Stomach (tissue), 8 donors: ENCODE measurements at regions not wholly inside any gene's neighbourhood (a gene's known extent, or its start where the extent isn't known, plus 50 kb on each side); places are given as distances from the start of the nearest gene placed in this dataset.

ENCODE experiments used
- DNase-seq, 2 donors: peaks; one replicate each; pipeline versions ENCODE4 v3.0.0 to v3.0.0-alpha.2; 2013 to 2019
- H3K27ac ChIP-seq, 5 donors: fragments of 200-600 bp in 4 of 5; sonication (generic) in 4 of 5; one replicate each; pipeline ENCODE4 v1.5.1; 2013 to 2019; ENCODE audit warnings: mild to moderate bottlenecking in 1 of 5, moderate library complexity in 1 of 5
- H3K27me3 ChIP-seq, 3 donors: fragments of 200-600 bp; sonication (generic); one replicate each; pipeline ENCODE4 v1.5.1; 2017 to 2019; ENCODE audit warnings: mixed run types in 1 of 3
- H3K36me3 ChIP-seq, 4 donors: fragments of 200-600 bp; sonication (generic); 1 replicate in 3 of 4; 2 replicates in 1 of 4; pipeline ENCODE4 v1.5.1; 2016 to 2019
- H3K4me1 ChIP-seq, 4 donors: fragments of 200-600 bp; sonication (generic); one replicate each; pipeline ENCODE4 v1.5.1; 2016 to 2019
- H3K4me3 ChIP-seq, 4 donors: fragments of 200-600 bp; sonication (generic) in 3 of 4; one replicate each; pipeline ENCODE4 v1.5.1; 2016 to 2019; ENCODE audit warnings: mild to moderate bottlenecking in 1 of 4
- H3K9me3 ChIP-seq, 4 donors: fragments of 200-600 bp; sonication (generic); one replicate each; pipeline ENCODE4 v1.5.1; 2016 to 2019
- CTCF ChIP-seq, 7 experiments: fragments of 450-650 bp in 4 of 7; fragments of 200-600 bp in 3 of 7; sonication (generic) in 3 of 7; IDR thresholded peaks; one replicate each; pipeline ENCODE4 v1.5.1; 2016 to 2019; ENCODE audit warnings: antibody characterized with exemption in 7 of 7, control low read depth in 2 of 7, mild to moderate bottlenecking in 1 of 7
- EP300 ChIP-seq: sonication (generic); formaldehyde crosslinking; IDR thresholded peaks from one replicate; pipeline ENCODE4 v1.6.1; 2017; ENCODE audit warnings: antibody characterized with exemption
- POLR2A ChIP-seq, 4 donors: fragments of 450-650 bp; IDR thresholded peaks; one replicate each; pipeline ENCODE4 v1.6.1; 2016; ENCODE audit warnings: antibody characterized with exemption in 4 of 4, control low read depth in 2 of 4, mild to moderate bottlenecking in 1 of 4, moderate library complexity in 1 of 4
- POLR2AphosphoS5 ChIP-seq, 3 donors: sonication (generic); formaldehyde crosslinking; IDR thresholded peaks; one replicate each; pipeline ENCODE4 v1.6.1; 2016; ENCODE audit warnings: antibody characterized with exemption in 3 of 3
- WGBS, 5 donors: extraction: QIAGEN DNeasy Blood & Tissue Kit in 3 of 5; methylation state at CpG; one replicate each; pipeline versions ENCODE4 v1.1.5 to v1.1.7; 2013 to 2018; 5-methylcytosine and 5-hydroxymethylcytosine counted together
- intact Hi-C: fragments of 100-400 bp; cut with DNase I; formaldehyde crosslinking; loops from one replicate; pipeline ENCODE4 v1.15.1; 2023; ENCODE audit warnings: low total_unique reads
- donor health status: healthy with polysubstance abuse.
- donor health status: Bipolar disorder and iron deficiency.
- donor health status: healthy.

DNA sequence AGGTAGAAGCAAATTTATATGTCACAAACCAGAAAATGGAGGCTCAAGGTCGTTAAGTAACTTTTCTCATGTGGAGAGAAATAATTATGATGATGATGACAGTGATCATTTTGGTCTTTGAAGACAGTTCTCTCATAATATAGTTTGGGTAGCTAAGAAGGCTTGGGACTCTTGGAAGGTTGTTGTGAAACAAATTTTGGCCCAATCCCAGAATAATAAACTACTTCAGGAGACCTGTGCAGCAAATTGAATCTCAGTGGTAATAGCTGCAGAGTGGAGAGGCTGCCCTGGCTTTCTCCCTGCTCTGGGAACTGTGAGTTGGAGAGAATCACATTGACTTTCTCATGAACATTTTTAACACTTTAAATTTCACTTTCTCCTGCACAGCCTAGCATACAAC, 217.2 kb upstream of the BOD1L1 start:
- H3K36me3 ChIP-seq = no peaks in the 10 kb centered on the region
- TF ChIP-seq POLR2AphosphoS5 (IDR thresholded peaks at IDR 0.05) (no peak), CTCF (IDR thresholded peaks at IDR 0.05) (no peak), POLR2A (IDR thresholded peaks at IDR 0.05) (no peak), EP300 (no peak)
- DNase-seq = no peak
- no peaks in the 10 kb centered on the region for H3K9me3 ChIP-seq
- no peaks in the 10 kb centered on the region for H3K27me3 ChIP-seq
- 25 to 56% (median 41%) methylated on average over 1 of the region's 1 CpG for WGBS, 5 donors
- no peak overlapping the region for H3K27ac ChIP-seq
- intact Hi-C loops = no loop called here
- H3K4me1 ChIP-seq = no peaks in the 10 kb centered on the region
- no peak overlapping the region for H3K4me3 ChIP-seq

DNA sequence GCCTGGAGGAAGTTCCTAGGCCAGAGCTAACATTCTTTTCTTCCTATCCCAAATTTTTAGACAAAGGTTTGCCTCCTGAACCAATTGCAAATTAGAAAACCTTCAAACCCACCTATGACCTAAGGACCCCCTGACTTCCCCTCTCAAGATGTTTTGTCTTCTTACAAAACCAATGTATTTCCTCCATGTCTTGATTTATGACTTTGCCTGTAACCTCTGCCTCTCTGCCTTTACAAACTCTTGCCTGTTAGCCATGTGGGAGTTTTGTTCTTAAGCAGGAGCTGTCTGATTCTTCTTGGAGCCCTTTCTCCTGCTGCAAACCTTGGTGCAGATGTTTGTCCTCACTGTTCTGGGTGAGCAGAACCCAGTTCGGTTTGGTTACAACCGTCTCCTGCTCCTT, 222.3 kb upstream of the BOD1L1 start:
- no peak for TF ChIP-seq CTCF (IDR thresholded peaks at IDR 0.05)
- Histone ChIP-seq H3K4me1 (no peaks in the 10 kb centered on the region), H3K27me3 (no peaks in the 10 kb centered on the region), H3K36me3 (no peaks in the 10 kb centered on the region), H3K27ac (no peak overlapping the region), H3K9me3 (no peaks in the 10 kb centered on the region), H3K4me3 (no peak overlapping the region)
- peak in 1 of 2 donors; percentile 17 for DNase-seq
- WGBS, 5 donors = 46 to 82% (median 61%) methylated on average over 2 of the region's 2 CpGs
- intact Hi-C loops = no loop called here

GRCh38 chr4:13851085-13851940, 223.8 kb upstream of the BOD1L1 start:
- Histone ChIP-seq H3K27ac (no peak overlapping the region), H3K9me3 (no peaks in the 10 kb centered on the region), H3K27me3 (no peaks in the 10 kb centered on the region), H3K4me3 (no peak overlapping the region), H3K4me1 (no peaks in the 10 kb centered on the region), H3K36me3 (no peaks in the 10 kb centered on the region)
- intact Hi-C loops = no loop called here
- DNase-seq = no peak
- whole genome bisulfite sequencing, 5 donors = 83 to 88% (median 85%) methylated on average over 12 of the region's 12 CpGs
- TF ChIP-seq POLR2A (IDR thresholded peaks at IDR 0.05) = no peak
- TF ChIP-seq EP300 = no peak
- TF ChIP-seq CTCF (IDR thresholded peaks at IDR 0.05) = no peak
- no peak for TF ChIP-seq POLR2AphosphoS5 (IDR thresholded peaks at IDR 0.05)

- H3K4me3 ChIP-seq = no peak overlapping the region
- no peaks in the 10 kb centered on the region for H3K4me1 ChIP-seq
- no peaks in the 10 kb centered on the region for H3K27me3 ChIP-seq
- H3K36me3 ChIP-seq = no peaks in the 10 kb centered on the region
- DNase-seq = no peak
- no peak overlapping the region for H3K27ac ChIP-seq
- TF ChIP-seq POLR2AphosphoS5 (IDR thresholded peaks at IDR 0.05) = no peak
- TF ChIP-seq CTCF (IDR thresholded peaks at IDR 0.05) = no peak
- no peak for TF ChIP-seq POLR2A (IDR thresholded peaks at IDR 0.05)
- 83 to 100% (median 93%) methylated on average over 1 of the region's 1 CpG for WGBS, 5 donors
- H3K9me3 ChIP-seq = no peaks in the 10 kb centered on the region
- intact Hi-C loops = no loop called here
Observed at GRCh38 chr4:13852411-13852810, 224.9 kb upstream of the BOD1L1 start.
